ENCODE measurements at regions not wholly inside any gene's neighbourhood (a gene's known extent, or its start where the extent isn't known, plus 50 kb on each side); places are given as distances from the start of the nearest gene placed in this dataset.

DNA sequence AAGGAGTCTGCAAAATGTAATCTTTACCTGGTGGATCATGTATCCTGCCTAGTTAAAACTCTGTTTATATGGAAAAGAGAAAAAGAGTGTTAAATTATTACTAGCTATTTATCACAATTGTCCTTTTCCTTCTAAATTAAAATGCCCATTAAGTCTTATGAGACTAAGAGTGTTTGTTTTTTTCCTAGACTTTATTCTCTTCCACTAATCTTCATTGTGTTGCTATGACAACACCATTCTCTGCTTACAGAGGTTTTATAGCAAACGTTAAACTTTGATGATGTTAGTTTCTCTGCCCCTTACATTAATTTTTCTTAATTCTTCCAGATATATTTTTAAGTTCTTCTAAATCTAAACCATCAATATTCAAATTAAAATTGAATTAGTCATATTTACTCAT is 420.8 kb downstream of the TBC1D32 start:
- TF ChIP-seq POLR2AphosphoS5 (IDR thresholded peaks at IDR 0.05; ENCODE audit: low read depth, low read length) (no peak), POLR2A (IDR thresholded peaks at IDR 0.05; ENCODE audit: low read depth, low read length) (no peak)
